ENCODE measurements at regions not wholly inside any gene's neighbourhood (a gene's known extent, or its start where the extent isn't known, plus 50 kb on each side); places are given as distances from the start of the nearest gene placed in this dataset.

- DNase-seq (ENCODE audit: low spot score) = no peak
These were observed 515.3 kb downstream of the EPHB1 start for GRCh38 chr3:135310317-135310716.

DNA sequence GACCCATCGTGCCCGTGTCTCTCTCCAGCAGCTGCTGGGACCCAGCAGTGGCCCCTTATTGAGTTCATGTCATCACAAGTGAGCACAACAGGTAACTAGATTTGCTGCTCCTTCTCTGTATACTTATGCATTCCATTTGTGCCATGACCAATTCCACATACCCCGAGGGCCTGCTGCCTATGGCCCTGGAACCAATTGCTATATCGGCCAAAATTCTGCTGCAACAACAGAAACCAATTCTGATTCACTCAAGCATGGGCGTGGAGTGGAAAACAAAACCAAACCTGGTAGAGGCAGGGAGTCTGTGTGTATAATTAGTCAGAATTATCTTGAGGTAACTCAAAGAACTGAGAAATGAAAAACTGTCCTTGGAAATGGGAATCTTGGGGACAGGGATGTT lies 516.6 kb downstream of the EPHB1 start:
- DNase-seq (ENCODE audit: low spot score) = no peak

DNA sequence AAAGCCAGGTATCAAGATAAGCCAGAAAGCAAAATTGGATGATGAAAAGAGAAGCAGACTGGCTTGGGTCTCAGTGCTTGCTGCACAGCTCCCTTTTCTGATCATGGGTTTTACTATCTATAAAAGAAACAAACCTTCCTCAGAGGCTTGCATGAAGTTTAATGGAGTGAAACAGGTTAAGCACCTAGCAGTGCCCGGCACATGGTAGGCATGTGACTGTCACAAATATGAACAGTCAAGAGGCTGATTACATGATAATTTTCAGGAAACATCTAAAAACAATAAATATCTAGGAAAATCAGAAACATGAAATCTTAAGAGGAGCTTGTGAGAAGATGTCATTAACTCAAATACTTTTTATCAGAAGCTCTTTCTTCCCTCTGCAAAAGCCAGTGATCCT lies 519.2 kb downstream of the EPHB1 start:
- no peak for DNase-seq (ENCODE audit: low spot score)

- no peak for DNase-seq (ENCODE audit: low spot score)
These were observed 529.2 kb downstream of the EPHB1 start for GRCh38 chr3:135324301-135324700.

- DNase-seq (ENCODE audit: low spot score) = no peak
These were observed 530.0 kb downstream of the EPHB1 start for GRCh38 chr3:135325096-135325495.

- no peak for DNase-seq (ENCODE audit: low spot score)
These were observed 530.7 kb downstream of the EPHB1 start for GRCh38 chr3:135325726-135326235.

- DNase-seq (ENCODE audit: low spot score) = no peak
These were observed 531.8 kb downstream of the EPHB1 start for GRCh38 chr3:135326851-135327250.

DNA sequence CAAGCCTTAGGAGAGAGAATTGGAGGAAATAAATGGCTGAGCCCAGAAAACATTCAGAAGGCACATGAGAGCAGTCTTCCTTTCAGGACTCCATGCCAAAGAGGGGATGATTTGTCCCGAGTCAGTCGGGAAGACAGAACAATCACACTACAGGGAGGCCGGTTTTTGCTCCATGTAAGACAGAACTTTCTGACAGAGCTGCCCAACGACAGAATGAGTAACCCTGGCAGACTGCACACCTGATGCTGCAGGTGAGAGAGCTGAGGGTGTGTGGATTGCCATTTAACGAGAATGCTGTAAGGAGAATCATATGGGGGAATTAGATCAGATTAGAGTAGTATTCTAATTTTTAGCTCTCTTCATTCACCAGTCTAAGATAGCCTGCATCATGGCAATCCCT lies 533.0 kb downstream of the EPHB1 start:
- DNase-seq (ENCODE audit: low spot score) = no peak

- DNase-seq (ENCODE audit: low spot score) = no peak
These were observed 534.4 kb downstream of the EPHB1 start for GRCh38 chr3:135329479-135329878.

DNA sequence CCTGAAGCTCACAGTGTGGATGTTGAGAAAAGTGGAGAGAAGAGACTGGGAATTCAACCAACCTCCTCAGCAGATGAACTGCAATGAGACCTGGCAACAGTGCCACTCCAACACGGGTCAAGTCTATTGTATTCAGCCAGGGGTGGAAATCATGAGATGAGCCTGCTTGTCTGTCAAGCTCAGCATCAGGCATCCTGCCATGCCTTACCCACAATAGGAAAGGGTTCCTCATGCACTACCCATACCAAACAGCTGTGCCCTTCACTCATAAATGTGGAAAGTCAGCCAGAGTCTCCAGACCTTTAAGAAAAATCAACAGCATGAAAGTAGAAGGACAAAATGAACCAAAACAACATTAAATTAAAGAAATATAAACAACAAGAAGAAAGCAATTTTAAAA lies 542.1 kb downstream of the EPHB1 start:
- no peak for DNase-seq (ENCODE audit: low spot score)

- DNase-seq (ENCODE audit: low spot score) = no peak
These were observed 553.6 kb downstream of the EPHB1 start for GRCh38 chr3:135348690-135349089.

- no peak for DNase-seq (ENCODE audit: low spot score)
These were observed 554.3 kb downstream of the EPHB1 start for GRCh38 chr3:135349254-135349948.

DNA sequence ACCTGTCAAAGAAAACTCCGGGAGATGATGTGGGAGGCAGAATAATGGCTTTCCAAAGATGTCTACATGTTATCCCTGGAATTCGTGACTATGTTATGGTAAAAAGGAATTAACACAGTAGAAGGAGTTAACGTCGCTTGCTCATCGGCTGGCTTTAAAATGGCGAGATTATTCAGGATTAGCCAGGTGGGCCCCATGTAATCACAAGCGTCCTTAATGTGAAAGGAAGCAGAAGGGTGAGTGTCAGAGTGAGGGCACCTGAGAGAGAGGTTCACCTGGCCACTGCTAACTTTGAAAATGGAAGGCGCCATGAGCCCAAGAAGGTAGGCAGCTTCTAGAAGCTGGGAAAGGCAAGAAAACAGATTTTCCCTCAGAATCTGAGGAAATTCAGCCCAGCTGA lies 557.2 kb downstream of the EPHB1 start:
- no peak for DNase-seq (ENCODE audit: low spot score)

- DNase-seq (ENCODE audit: low spot score) = no peak
These were observed 567.8 kb downstream of the EPHB1 start for GRCh38 chr3:135362889-135363288.

DNA sequence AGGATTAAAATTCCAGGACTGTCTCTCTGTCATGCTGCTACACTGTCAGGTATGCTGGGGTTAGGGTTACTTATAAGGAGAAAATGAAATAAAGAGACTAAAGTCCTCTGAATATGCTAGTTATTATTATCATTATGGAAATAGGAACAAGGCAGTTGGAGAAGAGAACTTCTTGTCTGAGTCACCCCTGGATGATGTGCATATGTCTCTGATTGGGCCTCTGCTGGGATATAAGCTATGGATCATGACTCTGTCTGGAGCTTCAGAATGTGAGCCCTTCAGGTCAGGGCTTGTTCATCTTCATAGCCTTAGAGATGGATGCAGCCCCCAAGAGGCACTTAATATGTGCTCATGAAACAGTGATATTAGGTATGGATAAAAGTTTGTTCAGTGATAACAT lies 569.6 kb downstream of the EPHB1 start:
- no peak for DNase-seq (ENCODE audit: low spot score)

DNA sequence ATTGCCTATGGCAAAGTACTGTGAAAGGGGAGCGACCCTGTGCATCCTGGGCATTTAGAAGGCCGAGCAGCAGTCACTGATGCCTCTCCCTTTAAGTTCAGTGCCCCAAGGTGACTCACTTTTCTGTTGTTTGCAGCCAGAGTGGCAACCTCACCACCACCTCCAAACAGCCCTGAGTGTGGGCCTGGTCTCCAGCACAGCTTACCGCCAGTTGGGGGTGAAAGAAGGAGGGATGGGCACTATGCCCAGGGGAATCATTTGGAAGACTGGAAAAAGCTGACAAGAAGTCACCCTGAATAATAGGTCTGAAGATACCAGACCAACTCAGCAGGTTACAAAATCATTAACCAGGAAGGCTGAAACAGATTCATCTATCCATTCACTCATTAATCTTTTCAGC lies 571.8 kb downstream of the EPHB1 start:
- no peak for DNase-seq (ENCODE audit: low spot score)

DNA sequence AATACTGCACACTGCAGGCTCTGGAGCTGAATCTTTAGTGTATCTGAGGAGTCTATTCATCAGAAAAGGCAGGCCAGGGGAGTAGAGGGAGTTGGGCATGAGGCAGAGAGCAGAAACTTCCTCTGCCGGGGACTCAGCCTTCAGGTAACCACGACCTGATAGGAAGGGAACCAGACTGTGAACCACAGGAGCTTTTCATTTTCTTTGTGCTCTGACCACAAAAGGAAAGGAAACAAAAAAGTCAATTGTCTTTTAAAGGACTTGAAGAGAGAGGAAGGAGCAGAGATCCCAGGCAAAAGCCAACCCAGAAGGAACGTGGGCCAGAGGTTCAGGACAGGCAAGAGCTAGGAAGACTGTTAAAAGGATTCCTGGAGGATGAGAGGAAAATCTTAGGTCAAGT lies 573.3 kb downstream of the EPHB1 start:
- no peak for DNase-seq (ENCODE audit: low spot score)

DNA sequence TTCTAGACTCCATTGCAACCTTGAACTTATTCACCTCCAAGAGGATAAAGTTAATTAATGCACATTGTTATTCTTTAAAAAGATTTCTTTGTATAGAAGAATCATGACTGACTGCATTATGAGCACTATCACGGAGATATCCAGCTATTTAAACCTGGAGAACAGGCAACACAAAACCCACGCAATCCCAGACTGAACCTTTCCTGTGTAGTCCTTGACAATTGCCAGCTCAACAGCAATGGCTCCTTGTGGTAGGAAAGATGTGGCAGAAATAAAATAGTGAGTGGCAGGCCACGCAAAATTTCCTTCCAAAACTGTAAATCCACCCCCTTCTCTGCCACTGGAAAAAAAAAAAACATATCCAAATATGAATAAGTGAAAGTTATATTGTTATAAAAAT lies 573.7 kb downstream of the EPHB1 start:
- no peak for DNase-seq (ENCODE audit: low spot score)

GRCh38 chr3:135374571-135374970 lies 579.5 kb downstream of the EPHB1 start:
- no peak for DNase-seq (ENCODE audit: low spot score)

- DNase-seq (ENCODE audit: low spot score) = no peak
These were observed 583.3 kb upstream of the PPP2R3A start for GRCh38 chr3:135382188-135382587.

DNA sequence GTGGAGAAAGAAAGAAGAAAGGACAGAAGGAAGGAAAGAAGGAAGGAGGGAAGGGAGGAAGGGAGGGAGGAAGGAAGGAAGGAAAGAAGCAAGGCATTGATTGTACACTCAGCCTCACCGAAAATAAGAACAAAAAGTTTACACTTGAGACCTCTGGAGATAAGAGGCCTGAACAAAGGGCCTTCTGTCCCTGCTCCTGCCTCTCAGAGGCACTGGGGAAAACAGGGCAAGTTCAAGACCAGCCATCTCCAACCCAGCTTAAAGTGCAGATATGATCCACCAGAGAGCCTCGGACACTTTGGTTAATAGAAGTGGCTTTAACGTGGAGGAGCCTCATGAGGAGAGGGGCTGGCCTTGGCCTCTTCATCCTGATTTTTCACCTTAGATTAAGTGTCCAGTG lies 582.9 kb upstream of the PPP2R3A start:
- no peak for DNase-seq (ENCODE audit: low spot score)

DNA sequence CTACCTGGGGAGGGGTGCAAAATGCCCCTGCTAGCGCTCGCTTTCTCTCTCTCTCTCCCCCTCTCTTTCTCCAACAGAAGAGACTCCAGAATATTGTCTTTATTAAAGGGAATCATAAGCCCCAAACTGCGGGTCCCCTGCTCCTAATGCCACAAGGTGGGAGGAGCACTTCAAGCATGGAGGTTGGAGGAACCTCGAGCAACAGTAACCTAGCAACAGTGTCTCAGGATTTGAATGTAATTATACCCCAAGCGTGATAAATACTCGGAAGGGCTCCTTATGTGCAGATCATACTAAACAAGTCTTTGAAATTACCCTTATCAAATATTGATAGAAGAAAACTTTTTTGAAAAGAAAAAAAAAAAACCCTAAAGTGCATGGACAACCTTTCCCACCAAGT lies 582.2 kb upstream of the PPP2R3A start:
- DNase-seq (ENCODE audit: low spot score) = no peak

DNA sequence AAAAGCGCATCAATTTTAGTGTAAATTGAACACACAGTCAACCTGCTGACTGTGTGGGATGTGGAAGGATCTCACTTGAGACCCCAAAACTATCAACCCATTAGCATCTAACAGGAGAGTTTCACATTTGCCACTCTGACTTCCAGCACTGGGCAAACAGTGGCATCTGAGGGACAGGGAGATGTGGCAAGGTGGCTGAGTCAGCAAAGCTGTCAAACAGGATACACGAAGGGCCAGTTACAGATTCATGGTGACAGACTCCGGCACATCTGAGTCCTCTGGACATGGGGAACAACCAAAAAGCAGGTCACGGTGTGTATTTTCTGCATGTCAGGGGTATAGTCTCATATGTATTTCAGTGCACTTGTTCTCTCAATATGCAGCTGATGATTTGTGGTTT lies 573.4 kb upstream of the PPP2R3A start:
- DNase-seq (ENCODE audit: low spot score) = no peak

GRCh38 chr3:135393159-135393558 lies 572.4 kb upstream of the PPP2R3A start:
- no peak for DNase-seq (ENCODE audit: low spot score)
